ENCODE measurements at regions not wholly inside any gene's neighbourhood (a gene's known extent, or its start where the extent isn't known, plus 50 kb on each side); places are given as distances from the start of the nearest gene placed in this dataset.
A peak's percentile ranks its signal among the peaks of the same experiment; 100 is the strongest.

GRCh38 chr1:204018460-204018859 is 54.5 kb upstream of the SOX13 start:
- no peak overlapping the region for H3K4me3 Mint-ChIP-seq
- no peak overlapping the region for H3K27ac ChIP-seq (ENCODE audit: low read depth)
- H2AFZ ChIP-seq = peak overlapping the region; percentile 4; the same call in 1 of the 2 replicates
- H3K36me3 Mint-ChIP-seq (ENCODE audit: low read depth) = no peaks in the 10 kb centered on the region
- no peaks in the 10 kb centered on the region for H3K27me3 ChIP-seq (ENCODE audit: insufficient read depth)
- no peaks in the 10 kb centered on the region for H3K79me2 ChIP-seq (replicated peaks; ENCODE audit: insufficient read depth)
- 0 out of 2 replicates have a peak, but pooled peaks cover 6% of the 10 kb centered on the region for H3K9me2 ChIP-seq (ENCODE audit: insufficient read depth)
- TF ChIP-seq POLR2AphosphoS5 (IDR thresholded peaks at IDR 0.05; ENCODE audit: low read depth) (no peak), STAT1 (IDR thresholded peaks at IDR 0.05; ENCODE audit: unreplicated experiment) (no peak), JUNB (IDR thresholded peaks at IDR 0.05; ENCODE audit: unreplicated experiment) (no peak), CREB1 (CRISPR knock-in tag; IDR thresholded peaks at IDR 0.05; ENCODE audit: low read depth) (no peak), REST (IDR thresholded peaks at IDR 0.05; ENCODE audit: unreplicated experiment) (no peak), EZH2 (IDR thresholded peaks at IDR 0.05; ENCODE audit: low read depth, unreplicated experiment) (no peak), ETS1 (IDR thresholded peaks at IDR 0.05) (no peak)
- peaks cover 10% of the 10 kb centered on the region; the same call in 1 of the 2 replicates for H3K4me1 ChIP-seq (ENCODE audit: insufficient read depth)
- H3K27me3 Mint-ChIP-seq (ENCODE audit: insufficient read depth, low read depth, poor library complexity) = peaks cover 4% of the 10 kb centered on the region
- H3K9me3 Mint-ChIP-seq = no peaks in the 10 kb centered on the region
- H4K20me1 ChIP-seq (replicated peaks; ENCODE audit: insufficient read depth) = no peaks in the 10 kb centered on the region
- ATAC-seq (peak; percentile 32; the same call in 2 of the 3 replicates), DNase-seq (ENCODE audit: low spot score) (no peak)
- H3K4me2 ChIP-seq = peak overlapping the region; percentile 23; the same call in 1 of the 2 replicates
- no peaks in the 10 kb centered on the region for H3K36me3 ChIP-seq (ENCODE audit: insufficient read depth)
- peaks cover 9% of the 10 kb centered on the region; the same call in 2 of the 3 replicates for H3K4me1 Mint-ChIP-seq
- no peak overlapping the region for H3K4me3 ChIP-seq
- H3F3A ChIP-seq (replicated peaks; ENCODE audit: low read depth) = no peaks in the 10 kb centered on the region
- no peak overlapping the region for H3K27ac Mint-ChIP-seq
